ENCODE measurements at regions not wholly inside any gene's neighbourhood (a gene's known extent, or its start where the extent isn't known, plus 50 kb on each side); places are given as distances from the start of the nearest gene placed in this dataset.

- TF ChIP-seq REST (IDR thresholded peaks at IDR 0.05; ENCODE audit: insufficient read depth in 1 of 2, low read depth in 2 of 2, low read length in 2 of 2), result no peak
- TF ChIP-seq TAF1 (IDR thresholded peaks at IDR 0.05; ENCODE audit: borderline replicate concordance, insufficient read depth, low read length), result no peak
- no peak for TF ChIP-seq POLR2AphosphoS5 (IDR thresholded peaks at IDR 0.05; ENCODE audit: low read depth, low read length)
- TF ChIP-seq FOXP2 (optimal IDR thresholded peaks at IDR 0.05; ENCODE audit: borderline replicate concordance, extremely low read depth, extremely low read length, insufficient read depth), result no peak
Measured at GRCh38 chr5:135221696-135222095, 177.3 kb downstream of the MACROH2A1 start.
